SK-N-SH (cell line): ENCODE measurements at regions not wholly inside any gene's neighbourhood (a gene's known extent, or its start where the extent isn't known, plus 50 kb on each side); places are given as distances from the start of the nearest gene placed in this dataset.
A peak's percentile ranks its signal among the peaks of the same experiment; 100 is the strongest.

Experiments
- CTCF ChIA-PET: fragments of 300-600, 350-600 bp; formaldehyde crosslinking; extraction: SDS; loops from one replicate; lab custom pipeline; 2021; lab: Yijun Ruan, JAX
- POLR2A ChIA-PET: fragments of 350-600 bp; sonication (Branson Sonifier 250); formaldehyde crosslinking; extraction: SDS; loops from one replicate; lab custom pipeline; 2020; ENCODE audit warnings: antibody characterized with exemption, inconsistent platforms; lab: Yijun Ruan, JAX
- DNase-seq: peaks from one replicate; pipeline ENCODE4 v3.0.0; 2012
- H2AFZ ChIP-seq: fragments of 200-600 bp; sonication (generic); 2 replicates; pipeline ENCODE4 v1.8.1; 2016; ENCODE audit warnings: antibody characterized with exemption, mild to moderate bottlenecking, low read depth
- H3F3A ChIP-seq: fragments of 200-600 bp; sonication (generic); replicated peaks from 2 replicates; pipeline ENCODE3; 2016; ENCODE audit warnings: antibody characterized with exemption, mild to moderate bottlenecking; ENCODE audit not compliant: insufficient read depth
- H3K27ac ChIP-seq, 2 experiments: fragments of 200-500 bp in 1 of 2; fragments of 200-600 bp in 1 of 2; sonication (Bioruptor generic) in 1 of 2; sonication (generic), shearing (Covaris generic) in 1 of 2; 2 replicates each; pipeline versions ENCODE4 v1.5.1 to v1.6.1; 2014 to 2016; ENCODE audit warnings: low read depth in 2 of 2, inconsistent platforms in 1 of 2, low read length in 1 of 2, mild to moderate bottlenecking in 1 of 2, mixed read lengths in 1 of 2
- H3K27me3 ChIP-seq: fragments of 200-600 bp; sonication (generic), shearing (Covaris generic); 2 replicates; pipeline ENCODE4 v1.6.1; 2016; ENCODE audit warnings: mixed run types; ENCODE audit not compliant: insufficient read depth
- H3K36me3 ChIP-seq, 2 experiments: fragments of 200-500 bp in 1 of 2; fragments of 200-600 bp in 1 of 2; sonication (Bioruptor generic) in 1 of 2; sonication (generic) in 1 of 2; replicated peaks in 1 of 2; 2 replicates each; pipeline versions ENCODE3 to v1.5.1; 2014 to 2016; ENCODE audit warnings: low read length in 1 of 2, mild to moderate bottlenecking in 1 of 2; ENCODE audit not compliant: insufficient read depth in 2 of 2, control insufficient read depth in 1 of 2
- H3K4me1 ChIP-seq, 2 experiments: fragments of 200-500 bp in 1 of 2; fragments of 200-600 bp in 1 of 2; sonication (Bioruptor generic) in 1 of 2; sonication (generic), shearing (Covaris generic) in 1 of 2; 2 replicates each; pipeline versions ENCODE4 v1.5.1 to v1.6.1; 2014 to 2016; ENCODE audit warnings: low read depth in 1 of 2, low read length in 1 of 2, mixed run types in 1 of 2; ENCODE audit not compliant: insufficient read depth in 2 of 2, control insufficient read depth in 1 of 2
- H3K4me2 ChIP-seq: fragments of 200-600 bp; sonication (generic), shearing (Covaris generic); 2 replicates; pipeline ENCODE4 v1.6.1; 2017; ENCODE audit warnings: mixed run types
- H3K4me3 ChIP-seq, 2 experiments: fragments of 200-500 bp in 1 of 2; fragments of 200-600 bp in 1 of 2; sonication (Bioruptor generic) in 1 of 2; sonication (generic), shearing (Covaris generic) in 1 of 2; 2 replicates each; pipeline versions ENCODE4 v1.5.1 to v1.8.1; 2014 to 2016; ENCODE audit warnings: low read depth in 2 of 2, inconsistent platforms in 1 of 2, low read length in 1 of 2, mild to moderate bottlenecking in 1 of 2, mixed read lengths in 1 of 2, moderate library complexity in 1 of 2
- H3K79me2 ChIP-seq: fragments of 200-600 bp; sonication (generic); 2 replicates; pipeline ENCODE4 v1.8.1; 2017; ENCODE audit warnings: mild to moderate bottlenecking; ENCODE audit not compliant: insufficient read depth
- H3K9ac ChIP-seq: fragments of 200-600 bp; sonication (generic); 2 replicates; pipeline ENCODE4 v1.6.1; 2017; ENCODE audit warnings: mixed run types
- H3K9me2 ChIP-seq: fragments of 200-600 bp; sonication (generic); 2 replicates; pipeline ENCODE4 v1.6.1; 2017; ENCODE audit warnings: mixed run types
- H3K9me3 ChIP-seq: fragments of 200-600 bp; sonication (generic); 2 replicates; pipeline ENCODE4 v1.6.1; 2017; ENCODE audit warnings: mixed run types, mild to moderate bottlenecking, moderate library complexity
- H4K20me1 ChIP-seq: fragments of 200-600 bp; sonication (generic); 2 replicates; pipeline ENCODE4 v1.6.1; 2017; ENCODE audit warnings: mild to moderate bottlenecking, mixed run types; ENCODE audit not compliant: insufficient read depth
- ELF1 ChIP-seq: IDR thresholded peaks from 2 replicates; pipeline ENCODE4 v1.4.0; 2012
- EP300 ChIP-seq, 2 experiments: IDR thresholded peaks; 2 replicates each; pipeline versions ENCODE4 v1.4.0 to v1.6.1; 2012; ENCODE audit warnings: borderline replicate concordance in 1 of 2, low read depth in 1 of 2, low read length in 1 of 2
- EZH2phosphoT487 ChIP-seq: fragments of 200-600 bp; sonication (generic); IDR thresholded peaks from 2 replicates; pipeline ENCODE4 v1.6.1; 2017; ENCODE audit warnings: low read depth, mixed run types, mild to moderate bottlenecking, antibody characterized with exemption, moderate library complexity, borderline replicate concordance
- FOSL2 ChIP-seq: IDR thresholded peaks from 2 replicates; pipeline ENCODE4 v1.4.0; 2012; ENCODE audit warnings: low read depth, mild to moderate bottlenecking, moderate library complexity, borderline replicate concordance
- FOXJ3 ChIP-seq: sonication (generic); formaldehyde crosslinking; IDR thresholded peaks from 2 replicates; pipeline ENCODE4 v1.5.1; 2020; ENCODE audit warnings: mild to moderate bottlenecking, missing genetic modification reagents
- FOXM1 ChIP-seq: IDR thresholded peaks from 2 replicates; pipeline ENCODE4 v1.4.0; 2012; ENCODE audit warnings: low read depth, mild to moderate bottlenecking
- GABPA ChIP-seq: IDR thresholded peaks from 2 replicates; pipeline ENCODE4 v1.4.0; 2012; ENCODE audit warnings: low read depth, mild to moderate bottlenecking
- GATA2 ChIP-seq: sonication (generic); formaldehyde crosslinking; IDR thresholded peaks from 2 replicates; pipeline ENCODE4 v1.5.0; 2020; ENCODE audit warnings: mild to moderate bottlenecking, missing genetic modification reagents
- JUND ChIP-seq: IDR thresholded peaks from 2 replicates; pipeline ENCODE4 v1.4.0; 2012
- MEF2A ChIP-seq: IDR thresholded peaks from 2 replicates; pipeline ENCODE4 v1.4.0; 2012; ENCODE audit warnings: low read depth, borderline replicate concordance
- MXI1 ChIP-seq: IDR thresholded peaks from 2 replicates; pipeline ENCODE4 v1.6.1; 2012; ENCODE audit warnings: mild to moderate bottlenecking, low read depth, low read length, improper control_type of control experiment
- NFIC ChIP-seq: IDR thresholded peaks from 2 replicates; pipeline ENCODE4 v1.4.0; 2012; ENCODE audit warnings: borderline replicate concordance
- NRF1 ChIP-seq: IDR thresholded peaks from 2 replicates; pipeline ENCODE4 v1.6.1; 2012; ENCODE audit warnings: low read depth, mild to moderate bottlenecking, low read length
- RAD21 ChIP-seq: IDR thresholded peaks from 2 replicates; pipeline ENCODE4 v1.6.1; 2012; ENCODE audit warnings: mild to moderate bottlenecking, low read length
- RFX5 ChIP-seq: IDR thresholded peaks from 2 replicates; pipeline ENCODE4 v1.6.1; 2012; ENCODE audit warnings: mild to moderate bottlenecking, improper control_type of control experiment, low read length
- RXRA ChIP-seq: IDR thresholded peaks from 2 replicates; pipeline ENCODE4 v1.4.0; 2012; ENCODE audit warnings: low read depth, mild to moderate bottlenecking, borderline replicate concordance
- SIN3A ChIP-seq: IDR thresholded peaks from 2 replicates; pipeline ENCODE4 v1.6.1; 2012; ENCODE audit warnings: low read depth, mild to moderate bottlenecking, low read length, moderate library complexity, borderline replicate concordance
- TAF1 ChIP-seq: IDR thresholded peaks from 2 replicates; pipeline ENCODE4 v1.6.1; 2012; ENCODE audit warnings: low read depth, mild to moderate bottlenecking, low read length, moderate library complexity, borderline replicate concordance
- TCF12 ChIP-seq: IDR thresholded peaks from 2 replicates; pipeline ENCODE4 v1.4.0; 2012
- TEAD4 ChIP-seq: IDR thresholded peaks from 2 replicates; pipeline ENCODE4 v1.4.0; 2012; ENCODE audit warnings: mild to moderate bottlenecking, borderline replicate concordance; ENCODE audit not compliant: insufficient read depth
- YY1 ChIP-seq: IDR thresholded peaks from 2 replicates; pipeline ENCODE4 v1.4.0; 2012; ENCODE audit warnings: low read depth, mild to moderate bottlenecking
- WGBS: methylation state at CpG from one replicate; pipeline ENCODE4 v1.1.6; 2017; ENCODE audit warnings: low lambda C conversion rate; 5-methylcytosine and 5-hydroxymethylcytosine counted together
- TF ChIP-seq, protein P1 (sequence below): fragments of 150-350 bp; IDR thresholded peaks from 2 replicates; pipeline ENCODE4 v1.6.1; 2017; ENCODE audit warnings: antibody characterized with exemption, low read length, low read depth, borderline replicate concordance
- TF ChIP-seq, protein P2 (sequence below): IDR thresholded peaks from 2 replicates; pipeline ENCODE4 v1.6.1; 2012; ENCODE audit warnings: mild to moderate bottlenecking, low read depth, low read length, moderate library complexity
- TF ChIP-seq, protein P3 (sequence below): fragments of 200-600 bp; sonication (generic); IDR thresholded peaks from 2 replicates; pipeline ENCODE4 v1.6.1; 2017; ENCODE audit warnings: antibody characterized with exemption, mild to moderate bottlenecking, moderate library complexity
- TF ChIP-seq, protein P4 (sequence below): fragments of 150-350 bp; IDR thresholded peaks from 2 replicates; pipeline ENCODE4 v1.6.1; 2016; ENCODE audit warnings: mild to moderate bottlenecking, low read depth, low read length
- TF ChIP-seq, protein P5 (sequence below): IDR thresholded peaks from 2 replicates; pipeline ENCODE4; 2012

DNA sequence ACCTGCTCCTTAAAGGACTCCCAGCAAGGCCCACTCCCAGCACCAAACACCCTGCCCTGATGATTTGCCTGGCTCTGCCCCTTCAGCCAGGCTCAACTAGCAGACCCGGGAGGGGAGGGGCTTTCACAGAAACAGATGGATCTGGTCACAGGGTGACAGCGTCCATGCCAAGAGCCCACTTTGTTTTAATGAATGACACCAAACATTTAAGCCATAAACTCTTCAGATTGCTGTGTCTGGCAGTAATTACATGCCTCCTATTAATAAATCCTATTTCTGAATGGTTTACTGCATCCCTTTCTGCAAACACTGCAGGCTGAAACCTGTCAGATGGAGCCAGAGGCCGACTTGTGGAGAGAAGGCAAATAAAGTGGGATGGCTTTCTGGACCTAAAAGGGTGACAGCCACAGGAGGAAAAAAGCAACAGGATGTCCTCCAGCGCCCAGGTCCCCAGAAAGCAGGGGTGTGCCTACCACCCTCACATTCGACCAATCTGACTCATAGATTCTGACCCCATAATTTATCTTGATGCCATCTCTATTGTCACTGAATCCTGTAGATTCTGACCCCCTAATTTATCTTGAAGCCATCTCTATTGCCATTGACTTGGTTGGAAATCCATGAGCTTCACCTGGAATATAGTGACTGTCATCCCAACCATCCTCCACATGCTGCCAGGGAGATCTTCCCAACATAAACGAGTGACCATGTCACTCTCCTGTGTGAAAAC lies 200.9 kb downstream of the PLPP3 start:
- Histone ChIP-seq H3K27me3 (no peaks in the 10 kb centered on the region), H3K9me2 (no peaks in the 10 kb centered on the region)
- peak; percentile 79 for TF ChIP-seq RAD21
- no peak for TF ChIP-seq ELF1
- TF ChIP-seq, protein P1, sequence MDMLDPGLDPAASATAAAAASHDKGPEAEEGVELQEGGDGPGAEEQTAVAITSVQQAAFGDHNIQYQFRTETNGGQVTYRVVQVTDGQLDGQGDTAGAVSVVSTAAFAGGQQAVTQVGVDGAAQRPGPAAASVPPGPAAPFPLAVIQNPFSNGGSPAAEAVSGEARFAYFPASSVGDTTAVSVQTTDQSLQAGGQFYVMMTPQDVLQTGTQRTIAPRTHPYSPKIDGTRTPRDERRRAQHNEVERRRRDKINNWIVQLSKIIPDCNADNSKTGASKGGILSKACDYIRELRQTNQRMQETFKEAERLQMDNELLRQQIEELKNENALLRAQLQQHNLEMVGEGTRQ, result no peak
- TF ChIP-seq GABPA, result no peak
- TF ChIP-seq EP300 (IDR thresholded peaks at IDR 0.05; ENCODE audit: borderline replicate concordance in 1 of 2, low read depth in 1 of 2, low read length in 1 of 2), result peak in 1 of 2 experiments; percentile 99; a peak in 2 of 4 replicates
- TF ChIP-seq NFIC, result no peak
- TF ChIP-seq MXI1, result peak; percentile 84
- TF ChIP-seq FOXM1, result no peak
- TF ChIP-seq SIN3A, result no peak
- TF ChIP-seq, protein P2, sequence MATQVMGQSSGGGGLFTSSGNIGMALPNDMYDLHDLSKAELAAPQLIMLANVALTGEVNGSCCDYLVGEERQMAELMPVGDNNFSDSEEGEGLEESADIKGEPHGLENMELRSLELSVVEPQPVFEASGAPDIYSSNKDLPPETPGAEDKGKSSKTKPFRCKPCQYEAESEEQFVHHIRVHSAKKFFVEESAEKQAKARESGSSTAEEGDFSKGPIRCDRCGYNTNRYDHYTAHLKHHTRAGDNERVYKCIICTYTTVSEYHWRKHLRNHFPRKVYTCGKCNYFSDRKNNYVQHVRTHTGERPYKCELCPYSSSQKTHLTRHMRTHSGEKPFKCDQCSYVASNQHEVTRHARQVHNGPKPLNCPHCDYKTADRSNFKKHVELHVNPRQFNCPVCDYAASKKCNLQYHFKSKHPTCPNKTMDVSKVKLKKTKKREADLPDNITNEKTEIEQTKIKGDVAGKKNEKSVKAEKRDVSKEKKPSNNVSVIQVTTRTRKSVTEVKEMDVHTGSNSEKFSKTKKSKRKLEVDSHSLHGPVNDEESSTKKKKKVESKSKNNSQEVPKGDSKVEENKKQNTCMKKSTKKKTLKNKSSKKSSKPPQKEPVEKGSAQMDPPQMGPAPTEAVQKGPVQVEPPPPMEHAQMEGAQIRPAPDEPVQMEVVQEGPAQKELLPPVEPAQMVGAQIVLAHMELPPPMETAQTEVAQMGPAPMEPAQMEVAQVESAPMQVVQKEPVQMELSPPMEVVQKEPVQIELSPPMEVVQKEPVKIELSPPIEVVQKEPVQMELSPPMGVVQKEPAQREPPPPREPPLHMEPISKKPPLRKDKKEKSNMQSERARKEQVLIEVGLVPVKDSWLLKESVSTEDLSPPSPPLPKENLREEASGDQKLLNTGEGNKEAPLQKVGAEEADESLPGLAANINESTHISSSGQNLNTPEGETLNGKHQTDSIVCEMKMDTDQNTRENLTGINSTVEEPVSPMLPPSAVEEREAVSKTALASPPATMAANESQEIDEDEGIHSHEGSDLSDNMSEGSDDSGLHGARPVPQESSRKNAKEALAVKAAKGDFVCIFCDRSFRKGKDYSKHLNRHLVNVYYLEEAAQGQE, result no peak
- TF ChIP-seq, protein P3, sequence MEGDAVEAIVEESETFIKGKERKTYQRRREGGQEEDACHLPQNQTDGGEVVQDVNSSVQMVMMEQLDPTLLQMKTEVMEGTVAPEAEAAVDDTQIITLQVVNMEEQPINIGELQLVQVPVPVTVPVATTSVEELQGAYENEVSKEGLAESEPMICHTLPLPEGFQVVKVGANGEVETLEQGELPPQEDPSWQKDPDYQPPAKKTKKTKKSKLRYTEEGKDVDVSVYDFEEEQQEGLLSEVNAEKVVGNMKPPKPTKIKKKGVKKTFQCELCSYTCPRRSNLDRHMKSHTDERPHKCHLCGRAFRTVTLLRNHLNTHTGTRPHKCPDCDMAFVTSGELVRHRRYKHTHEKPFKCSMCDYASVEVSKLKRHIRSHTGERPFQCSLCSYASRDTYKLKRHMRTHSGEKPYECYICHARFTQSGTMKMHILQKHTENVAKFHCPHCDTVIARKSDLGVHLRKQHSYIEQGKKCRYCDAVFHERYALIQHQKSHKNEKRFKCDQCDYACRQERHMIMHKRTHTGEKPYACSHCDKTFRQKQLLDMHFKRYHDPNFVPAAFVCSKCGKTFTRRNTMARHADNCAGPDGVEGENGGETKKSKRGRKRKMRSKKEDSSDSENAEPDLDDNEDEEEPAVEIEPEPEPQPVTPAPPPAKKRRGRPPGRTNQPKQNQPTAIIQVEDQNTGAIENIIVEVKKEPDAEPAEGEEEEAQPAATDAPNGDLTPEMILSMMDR, result no peak
- TF ChIP-seq, protein P4, sequence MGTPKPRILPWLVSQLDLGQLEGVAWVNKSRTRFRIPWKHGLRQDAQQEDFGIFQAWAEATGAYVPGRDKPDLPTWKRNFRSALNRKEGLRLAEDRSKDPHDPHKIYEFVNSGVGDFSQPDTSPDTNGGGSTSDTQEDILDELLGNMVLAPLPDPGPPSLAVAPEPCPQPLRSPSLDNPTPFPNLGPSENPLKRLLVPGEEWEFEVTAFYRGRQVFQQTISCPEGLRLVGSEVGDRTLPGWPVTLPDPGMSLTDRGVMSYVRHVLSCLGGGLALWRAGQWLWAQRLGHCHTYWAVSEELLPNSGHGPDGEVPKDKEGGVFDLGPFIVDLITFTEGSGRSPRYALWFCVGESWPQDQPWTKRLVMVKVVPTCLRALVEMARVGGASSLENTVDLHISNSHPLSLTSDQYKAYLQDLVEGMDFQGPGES, result no peak
- TF ChIP-seq RFX5, result no peak
- no peak for TF ChIP-seq FOSL2
- no peak for TF ChIP-seq EZH2phosphoT487
- TF ChIP-seq TAF1, result no peak
- TF ChIP-seq JUND, result no peak
- TF ChIP-seq TEAD4, result no peak
- peak; percentile 25; the same call in 1 of the 2 replicates for TF ChIP-seq TCF12
- TF ChIP-seq MEF2A, result no peak
- TF ChIP-seq GATA2 (CRISPR knock-in tag), result peak; percentile 66
- TF ChIP-seq FOXJ3 (CRISPR knock-in tag), result peak; percentile 87; the same call in 1 of the 2 replicates
- TF ChIP-seq, protein P5, sequence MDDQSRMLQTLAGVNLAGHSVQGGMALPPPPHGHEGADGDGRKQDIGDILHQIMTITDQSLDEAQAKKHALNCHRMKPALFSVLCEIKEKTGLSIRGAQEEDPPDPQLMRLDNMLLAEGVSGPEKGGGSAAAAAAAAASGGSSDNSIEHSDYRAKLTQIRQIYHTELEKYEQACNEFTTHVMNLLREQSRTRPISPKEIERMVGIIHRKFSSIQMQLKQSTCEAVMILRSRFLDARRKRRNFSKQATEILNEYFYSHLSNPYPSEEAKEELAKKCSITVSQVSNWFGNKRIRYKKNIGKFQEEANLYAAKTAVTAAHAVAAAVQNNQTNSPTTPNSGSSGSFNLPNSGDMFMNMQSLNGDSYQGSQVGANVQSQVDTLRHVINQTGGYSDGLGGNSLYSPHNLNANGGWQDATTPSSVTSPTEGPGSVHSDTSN, result no peak
- TF ChIP-seq YY1, result no peak
- TF ChIP-seq NRF1, result no peak
- TF ChIP-seq RXRA, result no peak

More for the DNA sequence above, 200.9 kb downstream of the PLPP3 start:
- H3K36me3 ChIP-seq, result no peaks in the 10 kb centered on the region
- H3K27ac ChIP-seq, result peak overlapping the region in 1 of 2 experiments; percentile 100; a peak in 2 of 4 replicates
- H3K4me3 ChIP-seq, result no peak overlapping the region
- H3K4me1 ChIP-seq, result peaks cover 7 to 73% of the 10 kb centered on the region in 2 experiments; a peak in 2 of 4 replicates
- CTCF ChIA-PET, result interaction anchor here (0.6 to 1.1 kb wide), 5 partner anchors 9 to 473 kb away, joined by 3 read pairs; no protein-coding TSS in a partner anchor
- H3K9me3 ChIP-seq, result no peaks in the 10 kb centered on the region
- no peaks in the 10 kb centered on the region for H4K20me1 ChIP-seq
- 44% methylated on average over 6 of the region's 6 CpGs for WGBS
- H3F3A ChIP-seq, result peaks cover 13% of the 10 kb centered on the region
- H2AFZ ChIP-seq, result no peak overlapping the region
- H3K79me2 ChIP-seq, result no peaks in the 10 kb centered on the region
- H3K9ac ChIP-seq, result no peak overlapping the region
- peak; percentile 68 for DNase-seq
- POLR2A ChIA-PET, result no interaction called here
- H3K4me2 ChIP-seq, result no peak overlapping the region
